K562 (cell line): ENCODE measurements at regions not wholly inside any gene's neighbourhood (a gene's known extent, or its start where the extent isn't known, plus 50 kb on each side); places are given as distances from the start of the nearest gene placed in this dataset.

Source experiments
- CC2D1A ChIP-seq: fragments of 450-650 bp; IDR thresholded peaks from 2 replicates; pipeline ENCODE4 v1.6.1; 2017; ENCODE audit warnings: mild to moderate bottlenecking
- ELF1 ChIP-seq: fragments of 200-800 bp; sonication (Bioruptor generic); IDR thresholded peaks from 2 replicates; pipeline ENCODE4 v1.6.1; 2016; ENCODE audit warnings: missing genetic modification characterization, missing compliant biosample characterization
- HNRNPH1 ChIP-seq: fragments of 200-400 bp; formaldehyde crosslinking; optimal IDR thresholded peaks from 2 replicates; pipeline ENCODE3; 2017; ENCODE audit warnings: low read depth, mild to moderate bottlenecking, low read length, moderate library complexity
- HNRNPL ChIP-seq: fragments of 200-400 bp; formaldehyde crosslinking; IDR thresholded peaks from 2 replicates; pipeline ENCODE4 v1.6.1; 2017; ENCODE audit warnings: low read depth, mild to moderate bottlenecking, low read length
- HOMEZ ChIP-seq: fragments of 250-450 bp; sonication (Bioruptor Pico); IDR thresholded peaks from 2 replicates; pipeline ENCODE4 v1.4.0; 2020; ENCODE audit warnings: mild to moderate bottlenecking, moderate library complexity
- PHF8 ChIP-seq: fragments of 200-600 bp; sonication (generic); IDR thresholded peaks from 2 replicates; pipeline ENCODE4 v1.6.1; 2012; ENCODE audit warnings: mixed run types, mild to moderate bottlenecking, inconsistent platforms, low read length, moderate library complexity, borderline replicate concordance
- ZNF224 ChIP-seq: sonication (generic); formaldehyde crosslinking; IDR thresholded peaks from 2 replicates; pipeline ENCODE4 v1.8.0; 2022; ENCODE audit warnings: mild to moderate bottlenecking, missing genetic modification reagents
- TF ChIP-seq, protein P1 (sequence below), 3 experiments: IDR thresholded peaks in 2 of 3; conservative IDR thresholded peaks in 1 of 3; 2 replicates each; pipeline ENCODE4 v1.5.1; 2011 to 2012; ENCODE audit warnings: low read length in 3 of 3, mild to moderate bottlenecking in 3 of 3, control low read depth in 2 of 3, improper control_type of control experiment in 1 of 3, inconsistent platforms in 1 of 3, low read depth in 1 of 3, mixed read lengths in 1 of 3, moderate library complexity in 1 of 3; ENCODE audit not compliant: insufficient read depth in 2 of 3
- TF ChIP-seq, protein P2 (sequence below): sonication (generic); formaldehyde crosslinking; IDR thresholded peaks from 2 replicates; pipeline ENCODE4 v1.4.0; 2020; ENCODE audit warnings: mild to moderate bottlenecking, missing genetic modification reagents

- TF ChIP-seq ZNF224 (CRISPR knock-in tag) (no peak), CC2D1A (no peak), ELF1 (no peak), HNRNPH1 (no peak), HNRNPL (no peak), PHF8 (no peak), HOMEZ (CRISPR knock-in tag) (no peak)
- TF ChIP-seq, protein P1, sequence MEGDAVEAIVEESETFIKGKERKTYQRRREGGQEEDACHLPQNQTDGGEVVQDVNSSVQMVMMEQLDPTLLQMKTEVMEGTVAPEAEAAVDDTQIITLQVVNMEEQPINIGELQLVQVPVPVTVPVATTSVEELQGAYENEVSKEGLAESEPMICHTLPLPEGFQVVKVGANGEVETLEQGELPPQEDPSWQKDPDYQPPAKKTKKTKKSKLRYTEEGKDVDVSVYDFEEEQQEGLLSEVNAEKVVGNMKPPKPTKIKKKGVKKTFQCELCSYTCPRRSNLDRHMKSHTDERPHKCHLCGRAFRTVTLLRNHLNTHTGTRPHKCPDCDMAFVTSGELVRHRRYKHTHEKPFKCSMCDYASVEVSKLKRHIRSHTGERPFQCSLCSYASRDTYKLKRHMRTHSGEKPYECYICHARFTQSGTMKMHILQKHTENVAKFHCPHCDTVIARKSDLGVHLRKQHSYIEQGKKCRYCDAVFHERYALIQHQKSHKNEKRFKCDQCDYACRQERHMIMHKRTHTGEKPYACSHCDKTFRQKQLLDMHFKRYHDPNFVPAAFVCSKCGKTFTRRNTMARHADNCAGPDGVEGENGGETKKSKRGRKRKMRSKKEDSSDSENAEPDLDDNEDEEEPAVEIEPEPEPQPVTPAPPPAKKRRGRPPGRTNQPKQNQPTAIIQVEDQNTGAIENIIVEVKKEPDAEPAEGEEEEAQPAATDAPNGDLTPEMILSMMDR (IDR thresholded peaks at IDR 0.05 in 2 of 3, conservative IDR thresholded peaks at IDR 0.05 in 1 of 3; ENCODE audit: insufficient read depth in 2 of 3, low read depth in 1 of 3, low read length in 3 of 3): no peak
- TF ChIP-seq, protein P2, sequence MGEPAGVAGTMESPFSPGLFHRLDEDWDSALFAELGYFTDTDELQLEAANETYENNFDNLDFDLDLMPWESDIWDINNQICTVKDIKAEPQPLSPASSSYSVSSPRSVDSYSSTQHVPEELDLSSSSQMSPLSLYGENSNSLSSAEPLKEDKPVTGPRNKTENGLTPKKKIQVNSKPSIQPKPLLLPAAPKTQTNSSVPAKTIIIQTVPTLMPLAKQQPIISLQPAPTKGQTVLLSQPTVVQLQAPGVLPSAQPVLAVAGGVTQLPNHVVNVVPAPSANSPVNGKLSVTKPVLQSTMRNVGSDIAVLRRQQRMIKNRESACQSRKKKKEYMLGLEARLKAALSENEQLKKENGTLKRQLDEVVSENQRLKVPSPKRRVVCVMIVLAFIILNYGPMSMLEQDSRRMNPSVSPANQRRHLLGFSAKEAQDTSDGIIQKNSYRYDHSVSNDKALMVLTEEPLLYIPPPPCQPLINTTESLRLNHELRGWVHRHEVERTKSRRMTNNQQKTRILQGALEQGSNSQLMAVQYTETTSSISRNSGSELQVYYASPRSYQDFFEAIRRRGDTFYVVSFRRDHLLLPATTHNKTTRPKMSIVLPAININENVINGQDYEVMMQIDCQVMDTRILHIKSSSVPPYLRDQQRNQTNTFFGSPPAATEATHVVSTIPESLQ (CRISPR knock-in tag): no peak
Measured at GRCh38 chr2:104546537-104546936, 307.4 kb upstream of the POU3F3 start.
